Liver (tissue), 8 donors: ENCODE measurements at regions not wholly inside any gene's neighbourhood (a gene's known extent, or its start where the extent isn't known, plus 50 kb on each side); places are given as distances from the start of the nearest gene placed in this dataset.

ENCODE experiments used
- DNase-seq: peaks from one replicate; pipeline ENCODE4 v3.0.0-alpha.2; 2017; ENCODE audit warnings: low spot score
- H3K27ac ChIP-seq, 2 donors: one replicate each; pipeline ENCODE4 v1.7.0; 2013; ENCODE audit warnings: inconsistent platforms in 2 of 2, low read length in 2 of 2, control low read depth in 1 of 2, low read depth in 1 of 2, mild to moderate bottlenecking in 1 of 2
- H3K27me3 ChIP-seq, 4 donors: one replicate each; pipeline versions ENCODE4 v1.6.1 to v1.7.0; 2013; ENCODE audit warnings: low read length in 3 of 4, inconsistent platforms in 1 of 4, mild to moderate bottlenecking in 1 of 4, moderate library complexity in 1 of 4; ENCODE audit not compliant: control insufficient read depth in 4 of 4, insufficient read depth in 4 of 4
- H3K36me3 ChIP-seq, 4 donors: one replicate each; pipeline versions ENCODE4 v1.6.1 to v1.7.0; 2013; ENCODE audit warnings: low read length in 3 of 4, mild to moderate bottlenecking in 3 of 4, low read depth in 1 of 4, moderate library complexity in 1 of 4; ENCODE audit not compliant: control insufficient read depth in 4 of 4, insufficient read depth in 3 of 4
- H3K4me1 ChIP-seq, 4 donors: one replicate each; pipeline versions ENCODE4 v1.6.1 to v1.7.0; 2013; ENCODE audit warnings: low read length in 3 of 4, mild to moderate bottlenecking in 3 of 4, moderate library complexity in 1 of 4; ENCODE audit not compliant: control insufficient read depth in 4 of 4, insufficient read depth in 4 of 4
- H3K4me3 ChIP-seq, 3 donors: one replicate each; pipeline versions ENCODE4 v1.6.1 to v1.7.0; 2013; ENCODE audit warnings: low read length in 3 of 3, control low read depth in 1 of 3, low read depth in 1 of 3, mild to moderate bottlenecking in 1 of 3
- H3K9ac ChIP-seq, 2 donors: one replicate each; pipeline ENCODE4 v1.7.0; 2013; ENCODE audit warnings: low read length in 2 of 2, mild to moderate bottlenecking in 2 of 2, moderate library complexity in 2 of 2, control low read depth in 1 of 2, low read depth in 1 of 2
- H3K9me3 ChIP-seq, 4 donors: one replicate each; pipeline versions ENCODE4 v1.6.1 to v1.7.0; 2013; ENCODE audit warnings: low read length in 3 of 4; ENCODE audit not compliant: control insufficient read depth in 4 of 4
- EGR1 ChIP-seq, 2 donors: IDR thresholded peaks; 2 replicates each; pipeline ENCODE4 v1.6.1; 2016 to 2018; ENCODE audit warnings: antibody characterized with exemption in 2 of 2, low read depth in 2 of 2
- FOXA1 ChIP-seq: IDR thresholded peaks from 2 replicates; pipeline ENCODE4 v1.6.1; 2016; ENCODE audit warnings: antibody characterized with exemption
- FOXA2 ChIP-seq: IDR thresholded peaks from 2 replicates; pipeline ENCODE4 v1.6.1; 2016; ENCODE audit warnings: antibody characterized with exemption
- GABPA ChIP-seq, 2 donors: IDR thresholded peaks in 1 of 2; conservative IDR thresholded peaks in 1 of 2; 2 replicates each; pipeline ENCODE4 v1.6.1; 2016; ENCODE audit warnings: antibody characterized with exemption in 2 of 2, mild to moderate bottlenecking in 1 of 2, moderate library complexity in 1 of 2
- HNF4A ChIP-seq, 2 donors: conservative IDR thresholded peaks; 2 replicates each; pipeline ENCODE4 v1.6.1; 2016; ENCODE audit warnings: antibody characterized with exemption in 2 of 2, mild to moderate bottlenecking in 2 of 2
- HNF4G ChIP-seq: IDR thresholded peaks from 2 replicates; pipeline ENCODE4 v1.6.1; 2016; ENCODE audit warnings: antibody characterized with exemption
- JUND ChIP-seq, 2 donors: IDR thresholded peaks; 2 replicates each; pipeline ENCODE4 v1.6.1; 2016; ENCODE audit warnings: antibody characterized with exemption in 2 of 2
- NR2F2 ChIP-seq: IDR thresholded peaks from 2 replicates; pipeline ENCODE4 v1.6.1; 2016; ENCODE audit warnings: antibody characterized with exemption
- RAD21 ChIP-seq, 2 donors: IDR thresholded peaks; 2 replicates each; pipeline ENCODE4 v1.6.1; 2016; ENCODE audit warnings: antibody characterized with exemption in 2 of 2, mild to moderate bottlenecking in 2 of 2
- RXRA ChIP-seq, 2 donors: IDR thresholded peaks; 2 replicates each; pipeline ENCODE4 v1.6.1; 2017 to 2018; ENCODE audit warnings: antibody characterized with exemption in 2 of 2, mild to moderate bottlenecking in 1 of 2
- SP1 ChIP-seq: IDR thresholded peaks from 2 replicates; pipeline ENCODE4 v1.6.1; 2018; ENCODE audit warnings: antibody characterized with exemption, mild to moderate bottlenecking
- TAF1 ChIP-seq: conservative IDR thresholded peaks from 2 replicates; pipeline ENCODE4 v1.6.1; 2016; ENCODE audit warnings: antibody characterized with exemption, mild to moderate bottlenecking
- YY1 ChIP-seq: IDR thresholded peaks from 2 replicates; pipeline ENCODE4 v1.6.1; 2016; ENCODE audit warnings: antibody characterized with exemption, mild to moderate bottlenecking
- WGBS: extraction: QIAGEN DNeasy Blood & Tissue Kit; methylation state at CpG from one replicate; pipeline ENCODE4 v1.1.7; 2013; 5-methylcytosine and 5-hydroxymethylcytosine counted together
- TF ChIP-seq, protein P1 (sequence below): IDR thresholded peaks from 2 replicates; pipeline ENCODE4 v1.6.1; 2016; ENCODE audit warnings: antibody characterized with exemption
- TF ChIP-seq, protein P2 (sequence below): fragments of 150-350 bp; IDR thresholded peaks from 2 replicates; pipeline ENCODE4 v1.5.1; 2017; ENCODE audit warnings: improper control_type of control experiment, low read depth, low read length; ENCODE audit not compliant: missing input control
- TF ChIP-seq, protein P3 (sequence below): IDR thresholded peaks from 2 replicates; pipeline ENCODE4 v1.6.1; 2016; ENCODE audit warnings: antibody characterized with exemption, mild to moderate bottlenecking
- TF ChIP-seq, protein P4 (sequence below): IDR thresholded peaks from 2 replicates; pipeline ENCODE4 v1.6.1; 2016; ENCODE audit warnings: antibody characterized with exemption
- TF ChIP-seq, protein P5 (sequence below): IDR thresholded peaks from 2 replicates; pipeline ENCODE4 v1.6.1; 2016; ENCODE audit warnings: antibody characterized with exemption
- donor health status: healthy.
- donor health status: healthy.
- donor health status: healthy.
- donor health status: healthy.
- donor health status: healthy.

DNA sequence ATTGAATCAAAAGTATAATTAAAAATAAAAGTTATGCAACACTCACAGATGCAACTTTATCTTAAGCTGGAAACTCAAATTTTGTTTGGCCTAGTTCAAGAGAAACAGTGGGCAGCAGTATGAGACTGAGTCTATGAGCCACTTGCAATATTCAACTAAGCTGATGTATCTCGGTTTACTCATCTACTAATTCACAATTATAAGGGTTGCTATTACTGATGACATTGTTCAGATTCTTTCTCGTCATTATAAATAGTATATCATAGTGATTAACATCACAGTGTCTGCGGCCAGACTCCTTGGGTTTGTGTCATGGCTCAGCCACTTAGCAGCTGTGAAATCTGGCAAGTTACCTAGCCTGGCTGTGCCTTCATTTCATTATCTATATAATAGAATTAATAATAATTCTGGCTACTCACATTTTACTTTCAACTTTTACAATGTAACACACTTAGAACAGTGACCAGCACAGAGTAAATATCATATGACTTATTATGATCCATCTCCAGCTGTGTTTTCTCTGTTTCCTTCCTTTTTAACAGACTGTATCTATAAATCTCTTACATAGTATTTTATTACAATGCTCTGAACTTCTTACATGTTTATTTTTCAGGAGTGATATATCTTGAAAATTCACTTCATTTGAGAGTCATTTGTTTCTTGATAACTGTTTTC lies 194.3 kb upstream of the RGS18 start:
- no peak for DNase-seq
- Histone ChIP-seq H3K36me3 (no peaks in the 10 kb centered on the region), H3K4me1 (no peaks in the 10 kb centered on the region)

DNA sequence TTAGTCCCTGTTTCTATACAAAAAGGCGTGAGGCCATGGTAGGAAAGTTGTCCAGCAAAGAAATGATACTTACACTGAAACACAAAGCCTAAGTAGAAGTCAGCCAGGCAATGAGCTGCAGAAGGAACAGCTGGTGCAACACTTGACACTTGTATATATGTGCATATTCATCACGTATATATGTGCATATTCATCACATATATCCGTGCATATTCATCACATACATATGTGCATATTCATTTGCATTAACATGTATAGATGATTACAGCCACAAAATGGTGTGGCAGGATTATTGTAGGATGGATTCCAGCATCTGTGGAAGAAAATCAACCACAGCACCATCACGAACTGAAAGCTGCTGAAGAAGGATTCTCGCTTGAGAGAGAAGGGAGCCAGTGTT lies 189.0 kb upstream of the RGS18 start:
- Histone ChIP-seq H3K9ac (no peak overlapping the region), H3K9me3 (no peaks in the 10 kb centered on the region), H3K27ac (no peak overlapping the region), H3K4me1 (no peaks in the 10 kb centered on the region), H3K27me3 (no peaks in the 10 kb centered on the region), H3K36me3 (no peaks in the 10 kb centered on the region), H3K4me3 (no peak overlapping the region)
- TF ChIP-seq YY1 (no peak), GABPA (IDR thresholded peaks at IDR 0.05 in 1 of 2, conservative IDR thresholded peaks at IDR 0.05 in 1 of 2) (no peak), NR2F2 (no peak), TAF1 (no peak), FOXA1 (no peak), HNF4G (no peak), FOXA2 (no peak), RXRA (IDR thresholded peaks at IDR 0.05) (no peak), EGR1 (IDR thresholded peaks at IDR 0.05; ENCODE audit: low read depth in 2 of 2) (no peak), SP1 (no peak), RAD21 (IDR thresholded peaks at IDR 0.05) (no peak), JUND (IDR thresholded peaks at IDR 0.05) (no peak), HNF4A (conservative IDR thresholded peaks at IDR 0.05) (no peak)
- TF ChIP-seq, protein P1, sequence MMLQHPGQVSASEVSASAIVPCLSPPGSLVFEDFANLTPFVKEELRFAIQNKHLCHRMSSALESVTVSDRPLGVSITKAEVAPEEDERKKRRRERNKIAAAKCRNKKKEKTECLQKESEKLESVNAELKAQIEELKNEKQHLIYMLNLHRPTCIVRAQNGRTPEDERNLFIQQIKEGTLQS, result no peak
- TF ChIP-seq, protein P2, sequence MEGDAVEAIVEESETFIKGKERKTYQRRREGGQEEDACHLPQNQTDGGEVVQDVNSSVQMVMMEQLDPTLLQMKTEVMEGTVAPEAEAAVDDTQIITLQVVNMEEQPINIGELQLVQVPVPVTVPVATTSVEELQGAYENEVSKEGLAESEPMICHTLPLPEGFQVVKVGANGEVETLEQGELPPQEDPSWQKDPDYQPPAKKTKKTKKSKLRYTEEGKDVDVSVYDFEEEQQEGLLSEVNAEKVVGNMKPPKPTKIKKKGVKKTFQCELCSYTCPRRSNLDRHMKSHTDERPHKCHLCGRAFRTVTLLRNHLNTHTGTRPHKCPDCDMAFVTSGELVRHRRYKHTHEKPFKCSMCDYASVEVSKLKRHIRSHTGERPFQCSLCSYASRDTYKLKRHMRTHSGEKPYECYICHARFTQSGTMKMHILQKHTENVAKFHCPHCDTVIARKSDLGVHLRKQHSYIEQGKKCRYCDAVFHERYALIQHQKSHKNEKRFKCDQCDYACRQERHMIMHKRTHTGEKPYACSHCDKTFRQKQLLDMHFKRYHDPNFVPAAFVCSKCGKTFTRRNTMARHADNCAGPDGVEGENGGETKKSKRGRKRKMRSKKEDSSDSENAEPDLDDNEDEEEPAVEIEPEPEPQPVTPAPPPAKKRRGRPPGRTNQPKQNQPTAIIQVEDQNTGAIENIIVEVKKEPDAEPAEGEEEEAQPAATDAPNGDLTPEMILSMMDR, result no peak
- TF ChIP-seq, protein P3, sequence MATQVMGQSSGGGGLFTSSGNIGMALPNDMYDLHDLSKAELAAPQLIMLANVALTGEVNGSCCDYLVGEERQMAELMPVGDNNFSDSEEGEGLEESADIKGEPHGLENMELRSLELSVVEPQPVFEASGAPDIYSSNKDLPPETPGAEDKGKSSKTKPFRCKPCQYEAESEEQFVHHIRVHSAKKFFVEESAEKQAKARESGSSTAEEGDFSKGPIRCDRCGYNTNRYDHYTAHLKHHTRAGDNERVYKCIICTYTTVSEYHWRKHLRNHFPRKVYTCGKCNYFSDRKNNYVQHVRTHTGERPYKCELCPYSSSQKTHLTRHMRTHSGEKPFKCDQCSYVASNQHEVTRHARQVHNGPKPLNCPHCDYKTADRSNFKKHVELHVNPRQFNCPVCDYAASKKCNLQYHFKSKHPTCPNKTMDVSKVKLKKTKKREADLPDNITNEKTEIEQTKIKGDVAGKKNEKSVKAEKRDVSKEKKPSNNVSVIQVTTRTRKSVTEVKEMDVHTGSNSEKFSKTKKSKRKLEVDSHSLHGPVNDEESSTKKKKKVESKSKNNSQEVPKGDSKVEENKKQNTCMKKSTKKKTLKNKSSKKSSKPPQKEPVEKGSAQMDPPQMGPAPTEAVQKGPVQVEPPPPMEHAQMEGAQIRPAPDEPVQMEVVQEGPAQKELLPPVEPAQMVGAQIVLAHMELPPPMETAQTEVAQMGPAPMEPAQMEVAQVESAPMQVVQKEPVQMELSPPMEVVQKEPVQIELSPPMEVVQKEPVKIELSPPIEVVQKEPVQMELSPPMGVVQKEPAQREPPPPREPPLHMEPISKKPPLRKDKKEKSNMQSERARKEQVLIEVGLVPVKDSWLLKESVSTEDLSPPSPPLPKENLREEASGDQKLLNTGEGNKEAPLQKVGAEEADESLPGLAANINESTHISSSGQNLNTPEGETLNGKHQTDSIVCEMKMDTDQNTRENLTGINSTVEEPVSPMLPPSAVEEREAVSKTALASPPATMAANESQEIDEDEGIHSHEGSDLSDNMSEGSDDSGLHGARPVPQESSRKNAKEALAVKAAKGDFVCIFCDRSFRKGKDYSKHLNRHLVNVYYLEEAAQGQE, result no peak
- TF ChIP-seq, protein P4, sequence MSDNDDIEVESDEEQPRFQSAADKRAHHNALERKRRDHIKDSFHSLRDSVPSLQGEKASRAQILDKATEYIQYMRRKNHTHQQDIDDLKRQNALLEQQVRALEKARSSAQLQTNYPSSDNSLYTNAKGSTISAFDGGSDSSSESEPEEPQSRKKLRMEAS, result no peak
- TF ChIP-seq, protein P5, sequence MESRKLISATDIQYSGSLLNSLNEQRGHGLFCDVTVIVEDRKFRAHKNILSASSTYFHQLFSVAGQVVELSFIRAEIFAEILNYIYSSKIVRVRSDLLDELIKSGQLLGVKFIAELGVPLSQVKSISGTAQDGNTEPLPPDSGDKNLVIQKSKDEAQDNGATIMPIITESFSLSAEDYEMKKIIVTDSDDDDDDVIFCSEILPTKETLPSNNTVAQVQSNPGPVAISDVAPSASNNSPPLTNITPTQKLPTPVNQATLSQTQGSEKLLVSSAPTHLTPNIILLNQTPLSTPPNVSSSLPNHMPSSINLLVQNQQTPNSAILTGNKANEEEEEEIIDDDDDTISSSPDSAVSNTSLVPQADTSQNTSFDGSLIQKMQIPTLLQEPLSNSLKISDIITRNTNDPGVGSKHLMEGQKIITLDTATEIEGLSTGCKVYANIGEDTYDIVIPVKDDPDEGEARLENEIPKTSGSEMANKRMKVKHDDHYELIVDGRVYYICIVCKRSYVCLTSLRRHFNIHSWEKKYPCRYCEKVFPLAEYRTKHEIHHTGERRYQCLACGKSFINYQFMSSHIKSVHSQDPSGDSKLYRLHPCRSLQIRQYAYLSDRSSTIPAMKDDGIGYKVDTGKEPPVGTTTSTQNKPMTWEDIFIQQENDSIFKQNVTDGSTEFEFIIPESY, result no peak
- 68% methylated on average over 5 of the region's 5 CpGs for WGBS
- no peak for DNase-seq

More for the DNA sequence above, 194.3 kb upstream of the RGS18 start:
- H3K9ac ChIP-seq, result no peak overlapping the region
- no peak overlapping the region for H3K27ac ChIP-seq
- no peak overlapping the region for H3K4me3 ChIP-seq
- no peaks in the 10 kb centered on the region for H3K9me3 ChIP-seq
- no peak for TF ChIP-seq JUND (IDR thresholded peaks at IDR 0.05)
- no peak for TF ChIP-seq RAD21 (IDR thresholded peaks at IDR 0.05)
- TF ChIP-seq EGR1 (IDR thresholded peaks at IDR 0.05; ENCODE audit: low read depth in 2 of 2), result no peak
- TF ChIP-seq, protein P2, result no peak
- WGBS, result 51% methylated on average over 3 of the region's 3 CpGs
- no peaks in the 10 kb centered on the region for H3K27me3 ChIP-seq
